HepG2 (cell line): ENCODE measurements at regions not wholly inside any gene's neighbourhood (a gene's known extent, or its start where the extent isn't known, plus 50 kb on each side); places are given as distances from the start of the nearest gene placed in this dataset.

Experiments used
- ATAC-seq: fragments of 200-7000 bp; cut with Tn5 transposase; 3 replicates; pipeline ENCODE4 v1.9.1; 2020; ENCODE audit warnings: mild to moderate bottlenecking, moderate library complexity
- BruUV-seq: library from RNA; stranded (reverse); fragments of 400-500 nt; replicated peaks from 2 replicates; lab custom pipeline; 2021; lab: Mats Ljungman, UMichigan
- CTCF ChIA-PET: fragments of 300-600 bp; formaldehyde crosslinking; extraction: SDS; loops from one replicate; lab custom pipeline; 2021; ENCODE audit warnings: low total read pairs, inconsistent platforms, low intra/inter-chr PET ratio; lab: Yijun Ruan, JAX
- POLR2A ChIA-PET: fragments of 350-600 bp; sonication (Branson Sonifier 250); formaldehyde crosslinking; loops from one replicate; lab custom pipeline; 2020; ENCODE audit warnings: antibody characterized with exemption, inconsistent platforms; lab: Yijun Ruan, JAX
- DNase-seq: peaks from one replicate; pipeline ENCODE4 v3.0.0-alpha.2; 2015; ENCODE audit warnings: low spot score
- FAIRE-seq: peaks from 3 replicates; lab custom pipeline; 2011; peaks lifted over from hg19 to GRCh38; lab: Jason Lieb, UNC
- H2AFZ ChIP-seq: one replicate; pipeline ENCODE4 v1.6.1; 2011; ENCODE audit warnings: low read length, inconsistent platforms
- H3K27ac ChIP-seq: fragments of 300-600 bp; 3 replicates; pipeline ENCODE4 v1.8.0; 2011; ENCODE audit warnings: mixed run types, mild to moderate bottlenecking, mixed read lengths, low read length, inconsistent platforms; ENCODE audit not compliant: insufficient read depth; ENCODE audit errors: extremely low read length
- H3K27me3 ChIP-seq, 2 experiments: fragments of 200-600 bp in 1 of 2; 2 replicates in 1 of 2; 3 replicates in 1 of 2; pipeline versions ENCODE4 v1.6.0 to v1.8.0; 2011; ENCODE audit warnings: low read length in 2 of 2, mild to moderate bottlenecking in 2 of 2, moderate library complexity in 2 of 2, inconsistent platforms in 1 of 2; ENCODE audit not compliant: insufficient read depth in 2 of 2, control insufficient read depth in 1 of 2
- H3K36me3 ChIP-seq, 2 experiments: fragments of 200-600 bp in 1 of 2; replicated peaks in 1 of 2; 2 replicates in 1 of 2; 3 replicates in 1 of 2; pipeline versions ENCODE4 v1.5.1 to v1.8.0; 2011; ENCODE audit warnings: low read length in 2 of 2, inconsistent platforms in 1 of 2; ENCODE audit not compliant: insufficient read depth in 2 of 2, control insufficient read depth in 1 of 2
- H3K4me1 ChIP-seq: 2 replicates; pipeline ENCODE4 v1.5.1; 2012; ENCODE audit warnings: low read length, inconsistent platforms; ENCODE audit not compliant: insufficient read depth
- H3K4me2 ChIP-seq: 2 replicates; pipeline ENCODE4 v1.6.0; 2011; ENCODE audit warnings: low read depth, low read length, inconsistent platforms
- H3K4me3 ChIP-seq, 3 experiments: fragments of 200-600 bp in 1 of 3; sonication (generic), shearing (Covaris generic) in 1 of 3; replicated peaks in 1 of 3; 2 replicates each; pipeline ENCODE4 v1.5.1; 2011 to 2016; ENCODE audit warnings: low read length in 3 of 3, inconsistent platforms in 2 of 3, low read depth in 2 of 3, mild to moderate bottlenecking in 2 of 3, control low read depth in 1 of 3, mixed read lengths in 1 of 3; ENCODE audit not compliant: insufficient read depth in 1 of 3
- H3K79me2 ChIP-seq: one replicate; pipeline ENCODE4 v1.6.1; 2011; ENCODE audit warnings: low read length, inconsistent platforms; ENCODE audit not compliant: insufficient read depth
- H3K9ac ChIP-seq: 2 replicates; pipeline ENCODE4 v1.6.0; 2011; ENCODE audit warnings: mild to moderate bottlenecking, low read depth, low read length, inconsistent platforms; ENCODE audit not compliant: insufficient read depth
- H3K9me3 ChIP-seq: 2 replicates; pipeline ENCODE4 v1.5.1; 2012; ENCODE audit warnings: mild to moderate bottlenecking, low read length
- H4K20me1 ChIP-seq: 2 replicates; pipeline ENCODE4 v1.6.0; 2011; ENCODE audit warnings: inconsistent platforms, mild to moderate bottlenecking, low read length, moderate library complexity; ENCODE audit not compliant: insufficient read depth
- AKAP8 ChIP-seq: sonication (generic); formaldehyde crosslinking; IDR thresholded peaks from 2 replicates; pipeline ENCODE4 v1.5.1; 2020; ENCODE audit warnings: mild to moderate bottlenecking, missing genetic modification reagents
- ARID4A ChIP-seq: sonication (generic); formaldehyde crosslinking; IDR thresholded peaks from 2 replicates; pipeline ENCODE4 v1.5.0; 2020; ENCODE audit warnings: mild to moderate bottlenecking, missing genetic modification reagents, borderline replicate concordance
- BORCS8-MEF2B ChIP-seq: sonication (generic); formaldehyde crosslinking; IDR thresholded peaks from 2 replicates; pipeline ENCODE4 v1.8.0; 2022; ENCODE audit warnings: mild to moderate bottlenecking, missing genetic modification reagents
- EHMT2 ChIP-seq: fragments of 200-600 bp; sonication (generic); IDR thresholded peaks from 2 replicates; pipeline ENCODE4 v1.7.0; 2017; ENCODE audit warnings: antibody characterized with exemption, low read depth, low read length, borderline replicate concordance
- ELF3 ChIP-seq: IDR thresholded peaks from 2 replicates; pipeline ENCODE4 v1.6.1; 2016; ENCODE audit warnings: missing genetic modification reagents, missing compliant biosample characterization
- MIER2 ChIP-seq: IDR thresholded peaks from 2 replicates; pipeline ENCODE4 v1.6.1; 2016; ENCODE audit warnings: missing biosample characterization, missing genetic modification reagents
- NR2F2 ChIP-seq: IDR thresholded peaks from 2 replicates; pipeline ENCODE4 v1.6.1; 2012; ENCODE audit warnings: low read depth, inconsistent platforms, borderline replicate concordance
- PBX2 ChIP-seq: IDR thresholded peaks from 2 replicates; pipeline ENCODE4 v1.6.1; 2016; ENCODE audit warnings: control low read depth
- SP140L ChIP-seq: sonication (generic); formaldehyde crosslinking; IDR thresholded peaks from 2 replicates; pipeline ENCODE4 v1.4.0; 2020; ENCODE audit warnings: missing genetic modification reagents, borderline replicate concordance
- ZFY ChIP-seq: sonication (generic); formaldehyde crosslinking; IDR thresholded peaks from 2 replicates; pipeline ENCODE4 v1.4.0; 2020; ENCODE audit warnings: missing genetic modification reagents
- ZMYM2 ChIP-seq: sonication (generic); formaldehyde crosslinking; IDR thresholded peaks from 2 replicates; pipeline ENCODE4 v1.8.0; 2022; ENCODE audit warnings: mild to moderate bottlenecking, missing genetic modification reagents
- ZNF569 ChIP-seq: sonication (generic); formaldehyde crosslinking; IDR thresholded peaks from 2 replicates; pipeline ENCODE4 v1.5.0; 2020; ENCODE audit warnings: mild to moderate bottlenecking, missing genetic modification reagents, moderate library complexity, borderline replicate concordance
- ZNF597 ChIP-seq: sonication (generic); formaldehyde crosslinking; IDR thresholded peaks from 2 replicates; pipeline ENCODE4 v1.5.0; 2020; ENCODE audit warnings: missing genetic modification reagents
- WGBS: methylation state at CpG from one replicate; pipeline ENCODE4 v1.1.6; 2017; ENCODE audit warnings: low lambda C conversion rate; 5-methylcytosine and 5-hydroxymethylcytosine counted together
- in situ Hi-C: cut with HindIII; loops from 2 replicates; pipeline ENCODE4 v1.10.0; 2017; ENCODE audit warnings: low pct_unique_long_range_greater_than_20kb; ENCODE audit not compliant: extremely low pct_ligation_motif_present
- intact Hi-C: fragments of 100-400 bp; cut with micrococcal nuclease; formaldehyde crosslinking; loops from one replicate; pipeline ENCODE4 v1.10.0; 2022; ENCODE audit not compliant: unreplicated experiment

- no peak; the same call in 2 of the 3 replicates for ATAC-seq
Measured at GRCh38 chr20:57792386-57793080, 82.7 kb upstream of the PMEPA1 start.

More at GRCh38 chr20:57792386-57793080, 82.7 kb upstream of the PMEPA1 start:
- no peaks in the 10 kb centered on the region for H3K79me2 ChIP-seq
- H3K36me3 ChIP-seq, result no peaks in the 10 kb centered on the region
- CTCF ChIA-PET, result no interaction called here
- FAIRE-seq (no peak), DNase-seq (no peak)
- peaks cover 8% of the 10 kb centered on the region; the same call in 1 of the 2 replicates for H3K4me1 ChIP-seq
- H3K9ac ChIP-seq, result no peak overlapping the region
- H3K4me2 ChIP-seq, result no peak overlapping the region
- in situ Hi-C loops (no loop called here), intact Hi-C loops (no loop called here)
- no peaks in the 10 kb centered on the region for H3K9me3 ChIP-seq
- H3K27me3 ChIP-seq, result peaks cover 6 to 64% of the 10 kb centered on the region in 2 experiments
- H3K27ac ChIP-seq, result no peak overlapping the region
- TF ChIP-seq BORCS8-MEF2B (CRISPR knock-in tag) (no peak), ELF3 (CRISPR knock-in tag) (no peak), ARID4A (CRISPR knock-in tag) (no peak), ZFY (CRISPR knock-in tag) (no peak), MIER2 (CRISPR knock-in tag) (no peak), SP140L (no peak), AKAP8 (CRISPR knock-in tag) (no peak), ZNF569 (no peak), ZMYM2 (no peak), EHMT2 (no peak), PBX2 (CRISPR knock-in tag) (no peak), ZNF597 (CRISPR knock-in tag) (no peak), NR2F2 (no peak)
- no peak overlapping the region for H3K4me3 ChIP-seq
- no peak overlapping the region for H2AFZ ChIP-seq
- no TSS peak for BruUV-seq
- no peaks in the 10 kb centered on the region for H4K20me1 ChIP-seq
- POLR2A ChIA-PET, result no interaction called here
- 4% methylated on average over 13 of the region's 20 CpGs for WGBS
